ENCODE measurements at regions not wholly inside any gene's neighbourhood (a gene's known extent, or its start where the extent isn't known, plus 50 kb on each side); places are given as distances from the start of the nearest gene placed in this dataset.

DNA sequence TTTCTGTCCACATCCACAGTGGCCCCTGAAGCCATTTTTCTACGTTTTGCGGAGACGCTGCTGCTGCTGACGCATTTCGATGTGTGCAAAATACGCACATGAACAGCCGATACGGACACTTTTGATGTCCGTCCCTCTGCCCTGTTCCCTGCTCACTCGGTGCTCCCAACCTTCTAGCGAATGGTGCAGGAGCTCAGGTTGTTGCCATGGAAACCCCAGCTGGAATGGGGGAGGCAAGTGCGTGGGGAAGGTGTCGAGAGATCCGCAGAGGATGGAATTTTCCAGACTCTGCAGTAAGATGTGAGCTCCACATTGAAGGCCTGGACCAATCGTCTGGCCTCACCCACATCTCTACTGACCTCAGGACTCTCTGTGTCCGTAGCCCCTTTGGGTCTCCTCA lies 109.2 kb upstream of the USP29 start:
- H3K9me2 ChIP-seq (ENCODE audit: insufficient read depth) = no peaks in the 10 kb centered on the region
- TF ChIP-seq ZNF274 (IDR thresholded peaks at IDR 0.05; ENCODE audit: low read depth, low read length) = no peak
- H4K20me1 ChIP-seq (ENCODE audit: insufficient read depth) = no peaks in the 10 kb centered on the region
- ChIA-PET CTCF (no interaction called here), RAD21 (ENCODE audit: low non-redundant PET in 1 of 2, low total read pairs in 2 of 2, uncharacterized antibody in 2 of 2, unreplicated experiment in 2 of 2) (no interaction called here), POLR2A (no interaction called here)
- no peaks in the 10 kb centered on the region for H3K4me1 ChIP-seq (ENCODE audit: control insufficient read depth in 1 of 2, insufficient read depth in 2 of 2, low read length in 2 of 2)
- BruUV-seq (replicated peaks) = no TSS peak
- H3K79me2 ChIP-seq (ENCODE audit: insufficient read depth, low read length) = no peaks in the 10 kb centered on the region
- no peak overlapping the region for H3K4me3 ChIP-seq (replicated peaks in 1 of 2; ENCODE audit: low read depth in 1 of 2, low read length in 2 of 2)
- no peak overlapping the region for H3K9ac ChIP-seq (ENCODE audit: low read length)
- intact Hi-C loops (cut with micrococcal nuclease) = no loop called here
- DNase-seq (ENCODE audit: low read depth, low spot score) = no peak
- no peaks in the 10 kb centered on the region for H3K27me3 ChIP-seq (ENCODE audit: insufficient read depth, low read length)
- no peak overlapping the region for H3K27ac ChIP-seq (ENCODE audit: low read depth, low read length)
- H3K4me2 ChIP-seq (ENCODE audit: low read length) = no peak overlapping the region
- peaks cover 11 to 13% of the 10 kb centered on the region in 2 experiments; a peak in 2 of 4 replicates for H3K9me3 ChIP-seq (ENCODE audit: control insufficient read depth in 1 of 2, insufficient read depth in 1 of 2, low read depth in 1 of 2, low read length in 2 of 2)
- H2AFZ ChIP-seq (ENCODE audit: low read depth, low read length, poor library complexity, severe bottlenecking) = no peak overlapping the region
- H3K36me3 ChIP-seq (ENCODE audit: control insufficient read depth in 1 of 2, insufficient read depth in 2 of 2, low read length in 2 of 2) = no peaks in the 10 kb centered on the region
- ATAC-seq = no peak

DNA sequence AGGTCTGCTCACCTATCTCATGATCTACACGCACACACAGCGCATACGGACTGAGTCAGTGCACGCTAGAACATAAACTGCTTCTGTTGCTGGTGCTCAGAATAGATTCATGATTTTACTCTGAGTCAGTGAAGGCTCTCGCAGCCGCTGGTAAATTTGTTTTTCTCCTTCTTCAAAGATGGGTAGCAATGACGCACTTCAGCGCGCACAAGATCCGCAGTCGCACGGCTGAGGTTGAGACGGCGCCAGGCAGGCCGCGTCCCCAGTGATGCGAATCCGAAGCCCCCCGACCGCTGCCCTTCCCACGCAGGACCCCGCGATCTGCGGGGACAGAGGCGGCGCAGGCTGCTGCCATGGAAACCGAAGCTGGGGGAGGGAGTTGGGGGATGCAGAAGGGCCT lies 103.7 kb upstream of the USP29 start:
- no peak for ATAC-seq
- Histone ChIP-seq H3K27ac (ENCODE audit: low read depth, low read length) (no peak overlapping the region), H3K36me3 (ENCODE audit: control insufficient read depth in 1 of 2, insufficient read depth in 2 of 2, low read length in 2 of 2) (no peaks in the 10 kb centered on the region), H3K4me3 (replicated peaks in 1 of 2; ENCODE audit: low read depth in 1 of 2, low read length in 2 of 2) (no peak overlapping the region), H3K9me3 (ENCODE audit: control insufficient read depth in 1 of 2, insufficient read depth in 1 of 2, low read depth in 1 of 2, low read length in 2 of 2) (peaks cover 16 to 17% of the 10 kb centered on the region in 2 experiments; a peak in 2 of 4 replicates), H2AFZ (ENCODE audit: low read depth, low read length, poor library complexity, severe bottlenecking) (no peak overlapping the region), H3K4me2 (ENCODE audit: low read length) (no peak overlapping the region), H3K4me1 (ENCODE audit: control insufficient read depth in 1 of 2, insufficient read depth in 2 of 2, low read length in 2 of 2) (no peaks in the 10 kb centered on the region), H3K9me2 (ENCODE audit: insufficient read depth) (no peaks in the 10 kb centered on the region), H3K9ac (ENCODE audit: low read length) (no peak overlapping the region), H3K27me3 (ENCODE audit: insufficient read depth, low read length) (no peaks in the 10 kb centered on the region), H4K20me1 (ENCODE audit: insufficient read depth) (no peaks in the 10 kb centered on the region), H3K79me2 (ENCODE audit: insufficient read depth, low read length) (no peaks in the 10 kb centered on the region)
- DNase-seq (ENCODE audit: low read depth, low spot score) = no peak
- ChIA-PET POLR2A (no interaction called here), RAD21 (ENCODE audit: low non-redundant PET in 1 of 2, low total read pairs in 2 of 2, uncharacterized antibody in 2 of 2, unreplicated experiment in 2 of 2) (no interaction called here), CTCF (no interaction called here)
- BruUV-seq (replicated peaks) = no TSS peak
- intact Hi-C loops (cut with micrococcal nuclease) = no loop called here
- TF ChIP-seq, protein P1, sequence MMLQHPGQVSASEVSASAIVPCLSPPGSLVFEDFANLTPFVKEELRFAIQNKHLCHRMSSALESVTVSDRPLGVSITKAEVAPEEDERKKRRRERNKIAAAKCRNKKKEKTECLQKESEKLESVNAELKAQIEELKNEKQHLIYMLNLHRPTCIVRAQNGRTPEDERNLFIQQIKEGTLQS (IDR thresholded peaks at IDR 0.05) = no peak
- TF ChIP-seq ELF1 (IDR thresholded peaks at IDR 0.05; ENCODE audit: borderline replicate concordance, low read depth) = no peak
- TF ChIP-seq EZH2 (IDR thresholded peaks at IDR 0.05) = no peak
- TF ChIP-seq, protein P2, sequence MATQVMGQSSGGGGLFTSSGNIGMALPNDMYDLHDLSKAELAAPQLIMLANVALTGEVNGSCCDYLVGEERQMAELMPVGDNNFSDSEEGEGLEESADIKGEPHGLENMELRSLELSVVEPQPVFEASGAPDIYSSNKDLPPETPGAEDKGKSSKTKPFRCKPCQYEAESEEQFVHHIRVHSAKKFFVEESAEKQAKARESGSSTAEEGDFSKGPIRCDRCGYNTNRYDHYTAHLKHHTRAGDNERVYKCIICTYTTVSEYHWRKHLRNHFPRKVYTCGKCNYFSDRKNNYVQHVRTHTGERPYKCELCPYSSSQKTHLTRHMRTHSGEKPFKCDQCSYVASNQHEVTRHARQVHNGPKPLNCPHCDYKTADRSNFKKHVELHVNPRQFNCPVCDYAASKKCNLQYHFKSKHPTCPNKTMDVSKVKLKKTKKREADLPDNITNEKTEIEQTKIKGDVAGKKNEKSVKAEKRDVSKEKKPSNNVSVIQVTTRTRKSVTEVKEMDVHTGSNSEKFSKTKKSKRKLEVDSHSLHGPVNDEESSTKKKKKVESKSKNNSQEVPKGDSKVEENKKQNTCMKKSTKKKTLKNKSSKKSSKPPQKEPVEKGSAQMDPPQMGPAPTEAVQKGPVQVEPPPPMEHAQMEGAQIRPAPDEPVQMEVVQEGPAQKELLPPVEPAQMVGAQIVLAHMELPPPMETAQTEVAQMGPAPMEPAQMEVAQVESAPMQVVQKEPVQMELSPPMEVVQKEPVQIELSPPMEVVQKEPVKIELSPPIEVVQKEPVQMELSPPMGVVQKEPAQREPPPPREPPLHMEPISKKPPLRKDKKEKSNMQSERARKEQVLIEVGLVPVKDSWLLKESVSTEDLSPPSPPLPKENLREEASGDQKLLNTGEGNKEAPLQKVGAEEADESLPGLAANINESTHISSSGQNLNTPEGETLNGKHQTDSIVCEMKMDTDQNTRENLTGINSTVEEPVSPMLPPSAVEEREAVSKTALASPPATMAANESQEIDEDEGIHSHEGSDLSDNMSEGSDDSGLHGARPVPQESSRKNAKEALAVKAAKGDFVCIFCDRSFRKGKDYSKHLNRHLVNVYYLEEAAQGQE (IDR thresholded peaks at IDR 0.05; ENCODE audit: low read depth) = no peak
